Neuronal stem cell (in vitro differentiated cells): ENCODE measurements at regions not wholly inside any gene's neighbourhood (a gene's known extent, or its start where the extent isn't known, plus 50 kb on each side); places are given as distances from the start of the nearest gene placed in this dataset.

Source experiments
- DNase-seq: peaks from one replicate; pipeline ENCODE4 v3.0.0-alpha.2; 2013; ENCODE audit warnings: low spot score
- H2AFZ ChIP-seq: one replicate; pipeline ENCODE4 v1.6.1; 2013; ENCODE audit warnings: mild to moderate bottlenecking, low read length, inconsistent platforms
- H2AK5ac ChIP-seq: 2 replicates; pipeline ENCODE4 v1.6.1; 2013; ENCODE audit warnings: low read depth, mild to moderate bottlenecking, inconsistent platforms, low read length, moderate library complexity, mixed read lengths
- H2BK120ac ChIP-seq: 2 replicates; pipeline ENCODE4 v1.6.1; 2013; ENCODE audit warnings: low read depth, mild to moderate bottlenecking, inconsistent platforms, low read length, moderate library complexity, mixed read lengths
- H2BK12ac ChIP-seq: one replicate; pipeline ENCODE4 v1.6.1; 2013; ENCODE audit warnings: low read length, inconsistent platforms
- H2BK15ac ChIP-seq: 2 replicates; pipeline ENCODE4 v1.6.1; 2013; ENCODE audit warnings: mild to moderate bottlenecking, low read length, inconsistent platforms, mixed read lengths
- H2BK5ac ChIP-seq: one replicate; pipeline ENCODE4 v1.6.1; 2013; ENCODE audit warnings: inconsistent platforms, mild to moderate bottlenecking, low read length, moderate library complexity
- H3K14ac ChIP-seq: one replicate; pipeline ENCODE4 v1.6.1; 2013; ENCODE audit warnings: low read length, inconsistent platforms
- H3K18ac ChIP-seq: 2 replicates; pipeline ENCODE4 v1.6.1; 2013; ENCODE audit warnings: low read length, inconsistent platforms
- H3K23ac ChIP-seq: 2 replicates; pipeline ENCODE4 v1.6.1; 2013; ENCODE audit warnings: low read depth, mild to moderate bottlenecking, mixed read lengths, low read length, inconsistent platforms; ENCODE audit not compliant: poor library complexity
- H3K27ac ChIP-seq: replicated peaks from 3 replicates; pipeline ENCODE4 v1.5.1; 2013; ENCODE audit warnings: low read length, inconsistent platforms
- H3K27me3 ChIP-seq, 3 experiments: 2 replicates each; pipeline ENCODE4 v1.6.1; 2013; ENCODE audit warnings: low read length in 3 of 3, mild to moderate bottlenecking in 2 of 3, inconsistent platforms in 1 of 3, low read depth in 1 of 3, mixed read lengths in 1 of 3, moderate library complexity in 1 of 3; ENCODE audit not compliant: control insufficient read depth in 3 of 3, insufficient read depth in 3 of 3
- H3K36me3 ChIP-seq, 2 donors: replicated peaks in 1 of 2; 2 replicates each; pipeline ENCODE4 v1.6.1; 2013; ENCODE audit warnings: low read length in 2 of 2; ENCODE audit not compliant: control insufficient read depth in 2 of 2, insufficient read depth in 2 of 2
- H3K4ac ChIP-seq: 2 replicates; pipeline ENCODE4 v1.6.1; 2013; ENCODE audit warnings: inconsistent platforms, mild to moderate bottlenecking, low read length, moderate library complexity
- H3K4me1 ChIP-seq, 2 donors: 1 replicate in 1 of 2; 2 replicates in 1 of 2; pipeline ENCODE4 v1.6.1; 2013; ENCODE audit warnings: low read length in 2 of 2, low read depth in 1 of 2; ENCODE audit not compliant: control insufficient read depth in 2 of 2, insufficient read depth in 1 of 2
- H3K4me2 ChIP-seq: one replicate; pipeline ENCODE4 v1.6.1; 2013; ENCODE audit warnings: mild to moderate bottlenecking, low read length, inconsistent platforms; ENCODE audit not compliant: insufficient read depth, poor library complexity, severe bottlenecking
- H3K4me3 ChIP-seq, 2 donors: 2 replicates each; pipeline ENCODE4 v1.5.1; 2013; ENCODE audit warnings: low read length in 2 of 2, mild to moderate bottlenecking in 2 of 2, inconsistent platforms in 1 of 2, moderate library complexity in 1 of 2
- H3K79me1 ChIP-seq: one replicate; pipeline ENCODE4 v1.6.1; 2013; ENCODE audit warnings: low read depth, mild to moderate bottlenecking, inconsistent platforms, low read length, moderate library complexity
- H3K9ac ChIP-seq: one replicate; pipeline ENCODE4 v1.6.1; 2013; ENCODE audit warnings: mild to moderate bottlenecking, low read depth, low read length, inconsistent platforms; ENCODE audit not compliant: poor library complexity
- H3K9me3 ChIP-seq, 2 donors: replicated peaks in 1 of 2; 2 replicates each; pipeline versions ENCODE3 to v1.6.1; 2013; ENCODE audit warnings: low read length in 2 of 2, mild to moderate bottlenecking in 2 of 2, inconsistent platforms in 1 of 2, low read depth in 1 of 2, mixed read lengths in 1 of 2, moderate library complexity in 1 of 2; ENCODE audit not compliant: control insufficient read depth in 2 of 2, insufficient read depth in 1 of 2
- H4K8ac ChIP-seq: one replicate; pipeline ENCODE4 v1.6.1; 2013; ENCODE audit warnings: low read depth, mild to moderate bottlenecking, inconsistent platforms, low read length, moderate library complexity
- H4K91ac ChIP-seq: one replicate; pipeline ENCODE4 v1.6.1; 2013; ENCODE audit warnings: low read length, low read depth, mild to moderate bottlenecking, inconsistent platforms; ENCODE audit not compliant: poor library complexity
- WGBS, 2 donors: extraction: QIAGEN DNeasy Blood & Tissue Kit; methylation state at CpG; one replicate each; pipeline ENCODE4 v1.1.7; 2013; ENCODE audit warnings: missing lambda C conversion rate in 2 of 2, mixed read lengths in 1 of 2; ENCODE audit not compliant: insufficient read length in 2 of 2, insufficient replicate concordance in 1 of 2; ENCODE audit errors: extremely low coverage in 2 of 2; 5-methylcytosine and 5-hydroxymethylcytosine counted together

GRCh38 chr9:13939701-13940490 lies 374.0 kb downstream of the NFIB start:
- no peak overlapping the region for H2BK12ac ChIP-seq
- H2BK15ac ChIP-seq: no peak overlapping the region
- no peaks in the 10 kb centered on the region for H3K9me3 ChIP-seq
- H2BK5ac ChIP-seq: no peak overlapping the region
- H3K4me3 ChIP-seq: no peak overlapping the region
- no peaks in the 10 kb centered on the region for H3K27me3 ChIP-seq
- H2AK5ac ChIP-seq: no peak overlapping the region
- peaks cover 6 to 12% of the 10 kb centered on the region in 2 donors for H3K4me1 ChIP-seq
- H3K9ac ChIP-seq: no peak overlapping the region
- no peak overlapping the region for H3K23ac ChIP-seq
- H2BK120ac ChIP-seq: no peak overlapping the region
- H3K4ac ChIP-seq: no peak overlapping the region
- H3K27ac ChIP-seq: no peak overlapping the region
- H4K8ac ChIP-seq: no peak overlapping the region
- H4K91ac ChIP-seq: no peak overlapping the region
- no peak overlapping the region for H3K14ac ChIP-seq
- no peak overlapping the region for H2AFZ ChIP-seq
- no peaks in the 10 kb centered on the region for H3K36me3 ChIP-seq
- H3K4me2 ChIP-seq: no peak overlapping the region
- no peak overlapping the region for H3K18ac ChIP-seq
- no peaks in the 10 kb centered on the region for H3K79me1 ChIP-seq
- WGBS, 2 donors: no CpG with 5 or more reads among the region's 8 CpGs
- no peak for DNase-seq

GRCh38 chr9:13939134-13939533 lies 374.8 kb downstream of the NFIB start:
- Histone ChIP-seq H3K9me3 (no peaks in the 10 kb centered on the region), H3K4me1 (peaks cover 5 to 8% of the 10 kb centered on the region in 2 donors)
- no CpG with 5 or more reads among the region's 1 CpG for WGBS, 2 donors

GRCh38 chr9:13934416-13934815 lies 379.5 kb downstream of the NFIB start:
- H3K27me3 ChIP-seq: no peaks in the 10 kb centered on the region
- H3K4me2 ChIP-seq: no peak overlapping the region
- H3K18ac ChIP-seq: no peak overlapping the region
- H2BK15ac ChIP-seq: no peak overlapping the region
- no peak overlapping the region for H3K9ac ChIP-seq
- no peak overlapping the region for H3K4me3 ChIP-seq
- H3K14ac ChIP-seq: no peak overlapping the region
- H3K9me3 ChIP-seq: no peaks in the 10 kb centered on the region
- H3K4me1 ChIP-seq: peaks cover 4 to 5% of the 10 kb centered on the region in 2 donors
- no peak overlapping the region for H2BK12ac ChIP-seq
- WGBS, 2 donors: no CpG with 5 or more reads among the region's 3 CpGs
- no peaks in the 10 kb centered on the region for H3K36me3 ChIP-seq
- no peak overlapping the region for H4K8ac ChIP-seq
- DNase-seq: no peak
- no peak overlapping the region for H3K23ac ChIP-seq
- H3K27ac ChIP-seq: no peak overlapping the region
- no peak overlapping the region for H2BK120ac ChIP-seq
- H2BK5ac ChIP-seq: no peak overlapping the region
- H2AK5ac ChIP-seq: no peak overlapping the region
- no peaks in the 10 kb centered on the region for H3K79me1 ChIP-seq
- H3K4ac ChIP-seq: no peak overlapping the region
- no peak overlapping the region for H2AFZ ChIP-seq
- no peak overlapping the region for H4K91ac ChIP-seq

More at GRCh38 chr9:13939134-13939533, 374.8 kb downstream of the NFIB start:
- Histone ChIP-seq H3K4me3 (no peak overlapping the region), H3K14ac (no peak overlapping the region), H4K8ac (no peak overlapping the region), H2AFZ (peak overlapping the region; percentile 58), H3K18ac (no peak overlapping the region), H4K91ac (no peak overlapping the region), H3K36me3 (no peaks in the 10 kb centered on the region), H2AK5ac (no peak overlapping the region), H3K27me3 (no peaks in the 10 kb centered on the region), H3K4ac (no peak overlapping the region), H2BK5ac (no peak overlapping the region), H3K4me2 (no peak overlapping the region), H3K79me1 (no peaks in the 10 kb centered on the region), H3K9ac (no peak overlapping the region), H3K27ac (no peak overlapping the region), H3K23ac (no peak overlapping the region), H2BK120ac (no peak overlapping the region), H2BK15ac (no peak overlapping the region), H2BK12ac (no peak overlapping the region)
- no peak for DNase-seq

GRCh38 chr9:13933268-13933656 lies 380.7 kb downstream of the NFIB start:
- WGBS, 2 donors: no CpG with 5 or more reads among the region's 1 CpG
- Histone ChIP-seq H4K91ac (no peak overlapping the region), H2BK120ac (no peak overlapping the region), H3K23ac (no peak overlapping the region), H3K9me3 (no peaks in the 10 kb centered on the region), H3K4me2 (no peak overlapping the region), H3K27me3 (no peaks in the 10 kb centered on the region), H3K4ac (no peak overlapping the region), H3K27ac (no peak overlapping the region), H3K4me3 (no peak overlapping the region), H3K4me1 (peaks cover 0 to 3% of the 10 kb centered on the region in 2 donors), H3K9ac (no peak overlapping the region), H3K79me1 (no peaks in the 10 kb centered on the region), H2AK5ac (no peak overlapping the region), H2AFZ (no peak overlapping the region), H3K14ac (no peak overlapping the region), H2BK15ac (no peak overlapping the region), H3K36me3 (no peaks in the 10 kb centered on the region), H2BK12ac (no peak overlapping the region), H3K18ac (no peak overlapping the region), H2BK5ac (no peak overlapping the region), H4K8ac (no peak overlapping the region)
- DNase-seq: no peak
